SHP77 treated with DMSO at 0.1 percent for 48 hours (cell line): ENCODE measurements at regions not wholly inside any gene's neighbourhood (a gene's known extent, or its start where the extent isn't known, plus 50 kb on each side); places are given as distances from the start of the nearest gene placed in this dataset.
"Not testable (repeated sequence)": the region's sequence is repeated elsewhere in the genome, so short reads cannot be mapped to it uniquely, and the experiment has no call there.

ENCODE experiments used
- DNase-seq: peaks from one replicate; lab custom pipeline; 2025; lab: John Stamatoyannopoulos, UW

- DNase-seq: no peak
Measured at GRCh38 chr5:63121471-63121870, 542.9 kb downstream of the LRRC70 start.

- no peak for DNase-seq
Measured at GRCh38 chr5:63118221-63118620, 539.6 kb downstream of the LRRC70 start.

GRCh38 chr5:63111891-63112290 is 533.3 kb downstream of the LRRC70 start:
- DNase-seq: no peak

GRCh38 chr5:63101870-63102269 is 523.3 kb downstream of the LRRC70 start:
- no peak for DNase-seq

GRCh38 chr5:63097286-63097685 is 518.7 kb downstream of the LRRC70 start:
- DNase-seq: no peak

GRCh38 chr5:63094730-63095129 is 516.1 kb downstream of the LRRC70 start:
- DNase-seq: no peak

GRCh38 chr5:63089147-63089546 is 510.5 kb downstream of the LRRC70 start:
- DNase-seq: no peak

- no peak for DNase-seq
Measured at GRCh38 chr5:63085561-63085960, 506.9 kb downstream of the LRRC70 start.

GRCh38 chr5:63083689-63084088 is 505.1 kb downstream of the LRRC70 start:
- DNase-seq: not testable (repeated sequence)

- no peak for DNase-seq
Measured at GRCh38 chr5:63081402-63081801, 502.8 kb downstream of the LRRC70 start.

GRCh38 chr5:63070001-63070400 is 491.4 kb downstream of the LRRC70 start:
- no peak for DNase-seq

GRCh38 chr5:63055421-63055820 is 476.8 kb downstream of the LRRC70 start:
- no peak for DNase-seq

GRCh38 chr5:63053019-63053638 is 474.5 kb downstream of the LRRC70 start:
- no peak for DNase-seq

- DNase-seq: no peak
Measured at GRCh38 chr5:63050916-63051315, 472.3 kb downstream of the LRRC70 start.

GRCh38 chr5:63049935-63050334 is 471.3 kb downstream of the LRRC70 start:
- no peak for DNase-seq

- DNase-seq: no peak
Measured at GRCh38 chr5:63043792-63044191, 465.2 kb downstream of the LRRC70 start.

GRCh38 chr5:63032343-63032742 is 453.7 kb downstream of the LRRC70 start:
- DNase-seq: no peak

GRCh38 chr5:63029891-63030290 is 451.3 kb downstream of the LRRC70 start:
- DNase-seq: no peak

- no peak for DNase-seq
Measured at GRCh38 chr5:63025679-63026078, 447.1 kb downstream of the LRRC70 start.

GRCh38 chr5:63022403-63022802 is 443.8 kb downstream of the LRRC70 start:
- no peak for DNase-seq

- no peak for DNase-seq
Measured at GRCh38 chr5:63011158-63011557, 432.5 kb downstream of the LRRC70 start.

GRCh38 chr5:63008195-63008594 is 429.6 kb downstream of the LRRC70 start:
- DNase-seq: no peak

GRCh38 chr5:62994842-62995241 is 416.2 kb downstream of the LRRC70 start:
- DNase-seq: not testable (repeated sequence)

- no peak for DNase-seq
Measured at GRCh38 chr5:62985749-62986148, 407.1 kb downstream of the LRRC70 start.

GRCh38 chr5:62982348-62982747 is 403.7 kb downstream of the LRRC70 start:
- no peak for DNase-seq
